NCI-H446 treated with DMSO at 0.1 percent for 48 hours (cell line): ENCODE measurements at regions not wholly inside any gene's neighbourhood (a gene's known extent, or its start where the extent isn't known, plus 50 kb on each side); places are given as distances from the start of the nearest gene placed in this dataset.
A peak's percentile ranks its signal among the peaks of the same experiment; 100 is the strongest.
"Not testable (repeated sequence)": the region's sequence is repeated elsewhere in the genome, so short reads cannot be mapped to it uniquely, and the experiment has no call there.

Experiments
- DNase-seq: peaks from one replicate; lab custom pipeline; 2025; lab: John Stamatoyannopoulos, UW

DNA sequence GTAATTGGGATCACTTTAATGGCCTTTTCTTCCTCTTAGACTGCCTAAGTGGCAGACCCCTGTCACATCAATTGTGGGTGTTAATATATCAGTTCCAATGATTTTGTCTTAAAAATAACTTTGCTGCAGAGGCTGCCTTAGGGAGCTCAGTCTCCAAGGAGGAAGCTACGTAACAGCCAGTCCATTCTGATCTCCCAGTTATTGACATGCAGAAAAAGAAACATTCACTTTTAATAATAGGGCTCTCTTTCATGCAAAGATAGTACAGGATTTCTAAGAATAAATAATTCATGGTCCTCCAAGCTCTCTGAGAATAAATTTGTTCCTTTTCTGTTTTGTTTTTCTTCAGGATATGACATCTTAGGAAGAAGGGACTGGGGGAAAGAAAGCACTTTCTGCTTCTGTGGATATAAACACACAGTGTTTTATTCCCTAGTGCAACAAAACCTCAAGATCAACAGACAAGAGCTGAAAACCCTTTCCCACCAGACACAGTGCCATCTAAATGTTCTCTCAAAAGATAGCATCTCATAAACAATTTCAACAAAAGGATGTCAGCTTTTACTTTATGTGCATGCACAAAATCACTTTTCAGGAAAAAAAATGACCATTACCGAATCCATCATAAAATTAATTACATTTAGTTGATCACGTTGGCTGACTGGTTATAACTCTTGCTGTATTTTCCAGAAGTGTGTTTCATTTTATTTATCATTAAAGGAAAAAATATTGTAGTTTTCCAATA, 372.4 kb upstream of the SLC7A11 start:
- no peak for DNase-seq

DNA sequence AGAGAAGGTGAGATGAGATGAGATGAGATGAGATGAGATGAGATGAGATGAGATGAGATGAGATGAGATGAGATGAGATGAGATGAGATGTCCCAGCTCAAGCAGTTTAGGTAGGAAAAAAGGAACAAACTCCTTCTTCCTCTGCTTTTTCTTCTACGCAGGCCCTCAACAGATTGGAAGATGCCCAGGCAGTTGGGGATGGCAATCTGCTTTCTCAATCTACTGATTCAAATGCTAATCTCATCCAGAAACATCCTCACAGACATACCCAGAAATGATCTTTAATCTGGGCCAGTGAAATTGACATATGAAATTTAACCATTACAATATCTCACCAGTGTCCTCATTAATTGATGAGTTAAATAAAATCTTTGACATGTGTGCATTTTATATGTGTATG, 370.3 kb upstream of the SLC7A11 start:
- DNase-seq = no peak

DNA sequence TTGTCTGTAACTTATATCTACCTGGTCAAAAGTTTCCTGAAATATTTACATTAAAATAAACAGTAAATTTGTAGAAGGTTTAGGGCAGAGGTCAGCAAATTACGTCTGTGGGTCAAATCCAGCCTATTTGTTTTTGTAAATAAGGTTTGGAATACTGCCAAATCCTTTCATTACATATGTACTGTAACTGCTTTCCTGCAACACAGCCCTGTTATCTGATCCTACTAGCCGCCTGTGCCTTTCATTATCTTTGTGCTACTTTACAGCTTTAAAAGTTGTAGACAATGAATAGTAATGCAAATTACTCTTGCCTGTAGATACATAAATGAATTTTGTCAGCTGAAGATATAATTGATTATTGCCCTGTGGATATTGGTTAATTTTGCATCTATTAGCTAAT, 369.6 kb upstream of the SLC7A11 start:
- DNase-seq = no peak

DNA sequence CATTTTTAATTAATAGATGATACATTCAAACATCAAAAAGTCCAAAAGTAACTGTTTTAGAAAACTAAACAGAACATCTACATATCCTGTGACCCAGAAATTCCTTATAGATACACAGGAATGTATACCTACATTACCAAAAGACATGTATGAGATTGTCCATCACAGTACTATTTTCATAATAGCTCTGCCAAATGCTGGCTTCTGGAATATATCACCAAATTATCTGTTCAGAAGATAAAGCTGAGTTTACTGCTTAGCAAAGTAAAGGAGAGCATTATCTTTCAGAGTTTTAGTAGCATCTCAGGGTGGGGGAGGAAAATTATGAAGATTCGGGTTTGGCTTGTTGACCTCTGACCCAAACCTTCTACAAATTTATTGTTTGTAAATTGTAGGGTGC, 368.9 kb upstream of the SLC7A11 start:
- no peak for DNase-seq

DNA sequence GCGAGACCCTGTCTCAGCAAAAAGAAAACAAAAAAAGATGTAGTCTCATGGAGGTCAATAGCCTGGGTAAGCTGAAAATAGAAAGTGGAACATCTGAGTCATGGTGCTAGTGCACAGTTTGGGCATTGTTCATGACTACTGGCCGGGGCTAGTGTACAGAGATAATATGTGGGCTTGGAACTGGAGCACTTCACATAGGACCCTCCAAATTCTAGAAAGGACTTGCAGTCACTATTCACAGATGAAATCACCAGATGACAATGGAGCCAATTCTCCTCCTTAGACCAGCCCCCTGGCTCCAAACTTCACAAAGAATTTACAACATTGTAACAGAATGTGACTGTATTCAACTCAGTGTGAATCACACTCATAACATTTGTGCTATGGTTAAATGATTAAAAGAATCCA, 367.8 kb upstream of the SLC7A11 start:
- no peak for DNase-seq

DNA sequence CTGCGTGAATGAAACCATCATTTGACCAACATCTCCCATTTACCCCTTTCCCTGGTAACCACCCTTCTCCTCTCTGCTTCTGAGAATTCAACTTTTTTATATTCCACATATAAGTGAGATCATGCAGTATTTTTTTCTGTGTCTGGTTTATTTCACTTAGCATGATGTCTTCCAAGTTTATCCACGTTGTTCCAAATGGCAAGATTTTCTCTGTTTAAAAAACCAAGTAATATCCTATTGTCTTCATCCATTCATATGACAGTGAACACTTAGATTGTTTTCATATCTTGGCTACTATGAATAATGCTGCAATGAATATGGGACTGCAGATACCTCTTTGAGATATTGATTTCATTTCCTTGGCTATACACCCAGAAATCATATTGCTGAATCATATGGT, 362.4 kb upstream of the SLC7A11 start:
- no peak for DNase-seq

DNA sequence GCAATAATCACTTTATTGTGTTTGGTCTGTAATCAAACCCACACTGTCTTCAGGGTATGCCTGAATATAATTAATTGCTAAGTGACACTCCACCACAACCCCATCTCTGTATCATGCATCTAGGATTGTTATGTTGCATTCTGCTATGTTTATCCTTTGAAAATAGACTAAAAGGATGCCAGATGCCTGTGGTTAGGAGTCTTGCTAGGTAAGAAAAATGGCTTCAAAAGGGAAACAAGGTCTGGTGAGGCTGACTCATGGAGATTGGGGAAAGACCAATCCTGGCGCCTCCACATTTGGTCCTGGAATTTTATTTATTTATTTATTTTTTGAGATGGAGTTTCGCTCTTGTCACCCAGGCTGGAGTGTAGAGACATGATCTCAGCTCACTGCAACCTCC, 360.5 kb upstream of the SLC7A11 start:
- DNase-seq = no peak

DNA sequence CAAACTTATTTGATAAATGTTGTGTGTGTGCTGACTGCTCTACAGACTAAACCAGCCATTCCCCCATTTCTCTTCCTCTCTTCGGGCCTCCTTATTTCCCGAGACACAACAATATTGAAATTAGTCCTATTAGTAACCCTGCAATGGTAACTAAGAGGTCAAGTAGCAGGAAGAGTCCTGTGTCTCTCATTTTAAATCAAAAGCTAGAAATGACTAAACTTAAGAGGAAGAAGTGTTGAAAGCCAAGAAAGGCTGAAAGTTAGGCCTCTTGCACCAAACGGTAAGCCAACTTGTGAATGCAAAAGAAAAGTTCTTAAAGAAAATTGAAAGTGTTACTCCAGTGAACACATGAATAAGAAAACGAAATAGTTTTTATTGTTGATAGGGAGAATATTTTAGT, 357.8 kb upstream of the SLC7A11 start:
- DNase-seq = no peak

DNA sequence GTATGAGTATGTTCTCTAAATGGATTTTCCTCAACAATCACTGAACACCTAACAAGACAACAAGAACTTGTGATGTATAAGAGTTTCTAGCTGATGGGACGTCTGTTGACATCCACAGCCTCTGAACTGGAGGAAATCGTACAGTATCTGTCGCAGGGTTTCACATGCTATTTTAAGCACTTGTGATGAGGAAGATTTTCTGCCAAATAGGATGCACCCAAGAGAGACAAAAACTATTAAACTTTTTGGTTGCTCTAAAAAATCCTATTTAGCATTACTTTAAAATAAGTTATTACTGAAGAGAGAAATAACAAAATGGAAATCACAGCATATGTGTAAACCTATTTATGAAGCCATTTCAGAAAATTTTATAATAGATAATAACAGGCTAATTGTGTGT, 356.1 kb upstream of the SLC7A11 start:
- no peak for DNase-seq

DNA sequence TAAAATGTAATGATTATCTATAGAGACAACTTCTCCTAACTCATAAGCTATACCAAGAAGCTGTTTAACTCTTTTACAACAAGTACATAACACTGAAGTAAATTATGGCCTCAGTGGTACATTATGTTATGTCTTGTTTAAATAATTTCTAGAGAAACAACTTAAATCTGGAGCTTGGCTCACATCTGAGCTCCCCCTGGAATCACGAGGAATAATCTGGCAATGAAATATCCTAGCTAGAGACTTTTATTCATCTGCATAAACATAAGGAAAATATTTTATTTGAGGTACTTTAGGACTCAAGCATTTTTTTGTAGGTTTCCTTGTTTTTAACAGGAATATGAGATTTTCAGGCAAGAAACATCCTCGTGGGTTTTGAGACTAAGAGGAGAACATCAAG, 354.7 kb upstream of the SLC7A11 start:
- no peak for DNase-seq

DNA sequence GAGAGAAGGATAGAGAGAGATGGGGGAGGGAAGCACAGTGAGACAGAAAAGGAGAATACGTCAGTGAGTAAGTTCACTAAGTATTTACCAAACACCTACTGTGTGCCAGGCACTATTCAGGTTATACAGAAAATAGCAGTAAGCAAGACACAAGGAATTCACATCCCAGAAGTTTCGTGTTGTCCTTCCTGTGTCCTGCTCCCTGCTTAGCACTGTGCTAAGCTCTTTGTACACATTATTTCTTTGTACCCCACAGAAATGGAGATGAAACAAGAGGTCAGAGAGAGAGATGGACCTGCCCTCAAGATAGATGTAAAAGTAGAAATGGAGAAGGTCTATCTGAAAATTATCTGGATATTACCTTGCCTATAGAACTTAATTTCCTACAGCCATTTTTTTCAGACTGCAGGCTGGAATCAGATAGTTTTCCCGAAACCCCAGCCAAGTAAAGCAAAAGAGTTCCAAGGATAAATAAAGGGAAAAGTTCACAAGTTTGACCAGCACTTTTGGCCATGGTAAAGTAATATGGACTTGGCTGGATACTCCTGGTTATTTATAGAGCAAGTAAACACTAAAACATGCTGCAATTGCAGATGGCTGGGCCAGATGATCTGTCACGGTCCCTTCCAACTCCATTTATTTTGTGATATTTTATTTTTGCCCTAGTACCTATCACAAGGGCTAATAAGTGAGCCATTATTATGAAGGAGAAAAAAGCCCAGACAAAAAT, 353.7 kb upstream of the SLC7A11 start:
- DNase-seq = no peak

DNA sequence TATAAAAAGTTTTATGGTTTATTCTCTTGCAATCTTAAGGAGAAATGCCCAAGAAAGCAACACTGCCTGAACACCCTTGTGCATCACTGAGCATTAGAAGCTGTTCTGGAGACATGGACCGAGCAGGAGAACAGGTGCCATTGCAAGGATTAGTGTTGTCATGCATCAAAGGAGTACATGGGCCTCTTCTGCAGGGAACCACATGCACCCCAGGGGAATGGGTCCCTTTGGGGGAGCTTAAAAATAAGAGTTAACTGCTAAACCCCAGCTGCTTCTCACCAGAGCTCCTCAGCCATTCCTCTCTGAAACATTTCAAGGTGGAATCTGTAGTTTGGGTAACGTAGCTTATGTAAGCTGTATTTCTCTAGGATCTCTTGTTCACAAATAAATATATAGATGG, 353.0 kb upstream of the SLC7A11 start:
- no peak for DNase-seq

DNA sequence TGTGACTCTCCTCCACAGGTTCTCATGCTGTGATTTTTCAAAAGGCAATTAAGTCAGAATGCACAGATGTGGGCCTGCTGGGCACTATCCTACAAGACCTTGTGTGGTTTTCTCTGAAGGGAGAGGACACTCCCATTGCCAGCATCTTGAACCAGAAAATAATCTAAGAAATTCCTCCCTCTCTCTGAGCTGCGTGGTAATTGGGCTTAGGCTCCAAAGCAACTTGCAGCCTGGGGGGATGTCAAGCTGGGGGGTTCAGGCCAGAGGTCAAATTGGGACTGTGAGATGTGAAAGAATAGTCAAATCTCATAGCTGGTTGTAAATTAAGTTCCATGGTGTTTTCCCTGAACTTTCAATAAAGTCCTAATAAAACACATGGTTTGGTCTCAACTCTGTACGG, 350.6 kb upstream of the SLC7A11 start:
- no peak for DNase-seq

DNA sequence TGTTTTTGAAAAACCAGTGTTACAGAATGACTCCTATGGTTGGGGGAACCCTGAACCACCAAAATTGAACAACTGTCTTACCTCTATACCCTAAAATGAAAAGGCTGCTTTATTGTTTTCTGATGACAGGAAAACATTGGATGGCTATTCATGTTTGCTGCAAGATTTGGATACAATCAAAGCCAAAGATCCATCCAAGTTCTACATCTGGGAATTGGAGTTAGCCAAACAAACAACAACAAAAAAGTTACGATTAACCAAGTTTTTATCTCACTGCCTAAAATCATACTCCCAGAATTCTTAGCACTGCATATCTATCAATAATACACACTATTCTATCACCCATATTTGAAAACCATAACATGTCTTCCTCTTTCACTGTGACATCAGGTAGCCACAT, 349.7 kb upstream of the SLC7A11 start:
- no peak for DNase-seq

DNA sequence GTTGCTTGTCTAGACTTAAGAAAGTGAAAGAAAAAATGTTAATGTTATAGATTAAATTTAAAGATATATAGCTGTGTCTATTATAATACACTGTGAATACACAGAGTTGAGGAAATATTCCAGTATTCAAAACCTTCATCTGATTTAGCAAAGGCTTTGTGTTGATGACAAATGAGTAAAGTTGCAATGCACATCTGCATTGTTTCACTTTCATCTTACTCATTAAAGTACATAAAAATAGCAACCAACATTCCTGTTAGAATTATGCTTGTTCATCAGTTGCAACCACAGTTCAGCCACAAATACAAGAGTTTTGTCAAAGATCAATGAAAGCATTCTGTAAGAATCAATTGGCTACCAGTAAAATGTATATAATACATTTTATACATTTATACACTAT, 346.4 kb upstream of the SLC7A11 start:
- DNase-seq = no peak

DNA sequence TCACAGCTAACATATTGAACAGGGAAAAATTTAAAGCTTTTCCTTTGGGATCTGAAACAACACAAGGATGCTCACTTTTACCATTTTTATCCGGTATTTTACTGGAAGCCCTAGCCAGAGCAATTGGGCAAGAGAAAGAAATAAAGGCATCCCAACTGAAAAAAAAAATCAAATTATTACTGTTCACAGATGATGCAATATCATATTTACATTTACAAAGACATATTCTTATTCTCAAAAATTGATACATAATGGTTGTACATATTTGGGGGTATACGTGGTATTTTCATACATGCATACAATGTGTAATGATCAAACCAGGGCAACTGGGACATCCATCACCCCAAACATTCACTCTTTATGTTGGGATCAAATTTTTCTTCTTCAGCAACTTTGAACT, 337.0 kb upstream of the SLC7A11 start:
- no peak for DNase-seq

DNA sequence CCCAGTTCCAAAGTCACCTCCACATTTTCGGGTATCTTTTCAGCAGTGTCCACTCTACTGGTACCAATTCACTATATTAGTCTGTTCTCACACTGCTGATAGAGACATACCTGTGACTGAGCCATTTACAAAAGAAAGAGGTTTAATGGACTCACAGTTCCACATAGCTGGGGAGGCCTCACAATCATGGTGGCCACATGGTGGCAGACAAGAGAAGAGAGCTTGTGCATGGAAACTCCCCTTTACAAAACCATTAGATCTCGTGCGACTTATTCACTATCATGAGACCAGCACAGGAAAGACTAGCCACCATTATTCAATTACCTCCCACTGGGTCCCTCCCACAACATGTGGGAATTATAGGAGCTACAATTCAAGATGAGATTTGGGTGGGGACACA, 335.7 kb upstream of the SLC7A11 start:
- DNase-seq = not testable (repeated sequence)

DNA sequence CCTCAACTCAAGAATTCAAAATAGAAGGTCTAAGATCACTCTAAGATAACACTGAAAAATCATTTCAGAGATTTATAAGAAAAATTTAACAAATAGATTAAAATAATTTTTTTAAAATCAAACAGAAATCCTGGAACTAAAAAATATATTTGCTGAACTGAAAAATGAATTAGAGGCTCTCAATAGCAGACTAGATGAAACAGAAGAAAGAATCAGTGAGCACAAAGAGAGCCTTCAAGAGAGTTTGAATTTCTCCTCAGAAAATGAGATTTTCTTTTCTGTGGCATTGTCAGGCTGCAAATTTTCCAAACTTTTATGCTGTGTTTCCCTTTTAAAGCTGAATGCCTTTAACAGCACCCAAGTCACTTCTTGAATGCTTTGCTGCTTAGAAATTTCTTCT, 335.0 kb upstream of the SLC7A11 start:
- DNase-seq = no peak

DNA sequence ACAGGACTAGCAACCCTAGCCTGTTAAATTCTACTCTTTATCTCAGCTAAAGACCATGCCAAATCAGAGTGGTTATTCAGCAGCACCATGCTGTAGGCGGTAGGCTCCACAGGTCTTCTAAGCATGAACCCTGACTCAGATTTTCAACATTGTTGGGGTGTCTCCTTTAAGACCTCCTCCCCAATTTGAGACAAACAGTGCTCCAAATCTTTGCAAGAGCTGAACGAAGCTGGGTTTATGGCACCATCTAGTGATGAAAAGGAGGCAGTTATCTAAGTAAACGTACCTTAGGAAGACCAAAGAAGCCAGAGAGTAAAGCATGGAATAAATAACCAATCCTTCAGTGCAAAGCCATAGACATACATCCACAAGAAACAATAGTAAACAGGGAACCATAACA, 334.5 kb upstream of the SLC7A11 start:
- DNase-seq = peak; percentile 25

DNA sequence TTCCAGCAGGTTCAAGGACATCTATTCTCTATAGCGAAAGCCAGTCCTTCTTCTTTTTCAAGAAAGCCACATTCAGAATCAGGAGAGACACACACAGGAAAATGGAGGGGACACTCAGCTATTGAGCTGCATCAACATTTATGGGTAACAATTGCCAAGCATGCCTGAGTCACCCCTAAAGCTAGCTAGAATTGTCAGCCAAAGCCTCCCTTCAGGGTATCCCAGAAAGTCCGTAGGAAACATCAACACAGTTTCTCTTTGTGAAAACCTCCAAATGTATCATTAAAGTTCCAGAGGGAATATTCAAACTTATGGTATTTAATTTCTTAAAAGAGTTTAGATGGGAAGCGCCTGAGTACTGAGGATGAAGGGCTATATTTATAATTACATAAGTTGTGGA, 331.1 kb upstream of the SLC7A11 start:
- DNase-seq = no peak

DNA sequence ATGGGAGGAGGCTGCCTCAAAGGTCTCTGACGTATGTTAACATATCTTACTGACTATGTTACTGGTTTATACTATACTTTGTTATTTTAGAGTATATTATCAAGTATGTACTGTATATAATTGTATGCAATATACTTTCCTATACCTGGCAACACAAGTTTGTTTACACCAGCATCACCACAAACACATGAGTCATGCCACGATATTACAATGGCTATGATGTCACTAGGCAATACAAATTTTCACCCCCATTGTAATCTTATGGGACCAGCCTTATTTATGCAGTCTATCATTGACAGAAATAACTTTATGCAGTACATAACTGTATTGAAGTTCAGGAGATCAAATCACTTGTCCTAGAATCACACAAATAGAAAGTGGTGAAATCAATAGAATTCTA, 329.9 kb upstream of the SLC7A11 start:
- no peak for DNase-seq

DNA sequence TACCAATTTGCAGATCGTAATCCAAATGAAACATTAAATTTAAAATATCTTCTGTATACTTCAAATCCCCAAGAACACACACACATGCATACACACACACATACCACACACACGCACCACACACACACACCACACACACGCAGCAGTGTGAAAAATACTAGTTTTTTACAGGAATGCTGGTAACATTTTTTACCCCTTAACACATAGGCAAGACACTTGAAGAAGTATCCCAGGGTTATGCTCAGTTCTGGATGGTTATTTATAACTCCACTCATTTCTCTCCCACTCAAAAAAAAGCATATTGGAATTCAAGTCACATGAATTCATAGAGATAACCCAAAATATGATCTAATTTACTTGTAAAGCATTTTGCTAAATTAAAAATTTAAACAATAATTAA, 325.5 kb upstream of the SLC7A11 start:
- no peak for DNase-seq

DNA sequence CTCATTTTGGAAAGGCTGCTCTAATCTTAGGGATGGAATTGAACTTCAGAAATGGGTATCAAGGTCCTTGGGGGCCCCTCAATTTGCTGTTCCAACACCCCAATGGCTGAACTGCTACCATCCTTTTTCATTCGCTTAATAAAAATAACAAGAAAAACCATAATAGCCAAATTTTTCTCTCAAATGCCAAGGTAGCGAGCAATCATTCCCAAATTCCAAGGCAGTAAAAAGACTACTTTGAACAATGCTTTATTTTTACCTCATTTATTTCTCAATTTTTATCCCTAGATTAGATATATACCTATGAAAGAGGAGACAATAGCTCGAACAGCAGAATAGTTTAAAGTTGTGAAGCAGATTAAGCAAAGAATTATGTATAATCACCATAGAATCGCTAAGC, 323.4 kb upstream of the SLC7A11 start:
- no peak for DNase-seq

DNA sequence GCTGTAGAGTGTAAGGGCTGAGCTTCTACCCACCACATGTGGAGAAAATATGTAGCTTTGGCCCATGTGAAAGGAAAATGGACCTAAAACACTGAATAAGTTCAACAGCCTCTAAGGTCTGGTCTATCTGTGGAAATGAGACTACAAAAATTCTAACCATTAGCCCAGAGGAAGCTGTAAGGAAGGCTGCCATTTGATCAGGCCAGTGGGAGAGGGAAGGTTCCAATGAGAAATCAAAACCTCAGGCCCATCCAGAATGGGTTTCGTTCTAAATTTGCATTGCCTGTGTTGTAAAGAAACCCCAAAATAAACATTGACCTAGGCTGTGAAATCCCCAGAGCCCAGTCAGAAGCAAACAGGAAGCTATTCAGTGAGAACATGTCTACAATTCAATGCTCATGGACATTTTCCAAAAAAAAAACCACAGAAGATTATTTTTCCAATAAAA, 320.4 kb upstream of the SLC7A11 start:
- DNase-seq = no peak
